Immature natural killer cell (primary cell): ENCODE measurements at regions not wholly inside any gene's neighbourhood (a gene's known extent, or its start where the extent isn't known, plus 50 kb on each side); places are given as distances from the start of the nearest gene placed in this dataset.

Experiments used
- DNase-seq, 3 donors: peaks; one replicate each; pipeline ENCODE4 v3.0.0; 2022; ENCODE audit warnings: mixed read lengths in 1 of 3
- H3K27ac Mint-ChIP-seq, 6 donors: one replicate each; pipeline ENCODE4 v1.8.0; 2020; ENCODE audit warnings: mixed read lengths in 6 of 6, mild to moderate bottlenecking in 5 of 6, inconsistent platforms in 4 of 6, moderate library complexity in 3 of 6
- H3K27me3 Mint-ChIP-seq, 3 donors: one replicate each; pipeline ENCODE4 v1.8.0; 2020 to 2021; ENCODE audit warnings: low read depth in 3 of 3, mild to moderate bottlenecking in 3 of 3, mixed read lengths in 3 of 3, moderate library complexity in 3 of 3, inconsistent platforms in 1 of 3
- H3K36me3 Mint-ChIP-seq, 3 donors: one replicate each; pipeline ENCODE4 v1.8.0; 2020; ENCODE audit warnings: mixed read lengths in 3 of 3, inconsistent platforms in 2 of 3, mild to moderate bottlenecking in 2 of 3
- H3K4me1 Mint-ChIP-seq, 2 donors: one replicate each; pipeline ENCODE4 v1.8.0; 2020; ENCODE audit warnings: inconsistent platforms in 2 of 2, mild to moderate bottlenecking in 2 of 2, mixed read lengths in 2 of 2, moderate library complexity in 1 of 2
- H3K4me3 Mint-ChIP-seq, 5 donors: one replicate each; pipeline ENCODE4 v1.8.0; 2020; ENCODE audit warnings: mild to moderate bottlenecking in 5 of 5, mixed read lengths in 5 of 5, inconsistent platforms in 3 of 5, moderate library complexity in 3 of 5
- H3K9me3 Mint-ChIP-seq, 6 donors: one replicate each; pipeline ENCODE4 v1.8.0; 2020; ENCODE audit warnings: mild to moderate bottlenecking in 6 of 6, mixed read lengths in 6 of 6, inconsistent platforms in 4 of 6, moderate library complexity in 3 of 6

DNA sequence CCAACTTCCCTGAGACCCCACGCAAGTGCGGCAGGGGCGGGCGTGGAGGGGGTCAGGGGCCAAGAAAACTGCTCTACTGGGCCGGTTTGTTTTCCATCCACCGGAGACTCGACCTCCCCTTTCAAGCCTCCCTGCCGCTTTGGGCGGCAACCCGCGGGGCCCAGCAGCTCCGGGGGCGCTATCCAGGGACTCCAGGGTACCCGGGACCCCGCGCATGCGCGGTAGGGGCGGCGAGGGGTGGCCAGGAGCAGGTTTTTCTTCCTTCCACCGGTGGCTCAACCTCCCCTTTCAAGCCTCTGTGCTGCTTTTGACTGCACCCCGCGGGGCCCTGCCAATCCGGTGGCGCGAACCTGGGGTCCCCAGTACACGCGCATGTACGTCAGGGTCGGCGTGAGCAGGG is 323.5 kb downstream of the ALG10 start:
- Mint-ChIP-seq H3K27me3 (no peaks in the 10 kb centered on the region), H3K4me3 (no peak overlapping the region), H3K9me3 (peaks cover 2 to 6% (median 5%) of the 10 kb centered on the region in 6 donors), H3K36me3 (no peaks in the 10 kb centered on the region), H3K4me1 (no peaks in the 10 kb centered on the region), H3K27ac (no peak overlapping the region)
- no peak for DNase-seq

DNA sequence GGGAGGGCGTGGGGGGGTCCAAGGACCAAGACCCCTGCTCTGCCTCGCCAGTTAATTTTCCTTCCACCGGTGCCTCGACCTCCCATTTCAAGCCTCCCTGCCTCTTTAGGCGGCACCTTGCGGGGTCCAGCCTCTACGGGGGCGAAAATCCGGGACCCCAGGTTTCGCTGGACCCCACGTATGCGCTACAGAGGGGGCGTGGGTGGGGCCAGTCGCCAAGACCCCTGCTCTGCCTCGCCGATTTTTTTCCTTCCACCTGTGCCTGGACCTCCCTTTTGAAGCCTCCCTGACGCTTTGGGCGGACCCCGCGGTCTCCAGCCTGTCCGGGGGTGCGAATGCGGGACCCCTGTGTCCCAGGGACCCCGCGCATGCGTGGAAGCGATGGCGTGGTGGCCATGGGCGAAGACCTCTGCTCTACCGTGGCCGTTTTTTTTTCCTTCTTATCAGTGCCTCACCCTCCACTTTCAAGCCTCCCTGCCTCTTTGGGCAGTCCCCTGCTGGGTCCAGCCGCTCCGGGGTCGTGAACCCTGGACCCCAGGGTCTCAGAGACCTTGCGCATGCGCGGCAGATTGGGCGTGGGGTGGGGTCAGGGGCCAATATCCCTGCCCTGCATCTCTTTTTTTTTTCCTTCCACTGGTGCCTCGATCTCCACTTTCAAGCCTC is 324.2 kb downstream of the ALG10 start:
- DNase-seq, result no peak
- H3K4me3 Mint-ChIP-seq, result no peak overlapping the region
- no peaks in the 10 kb centered on the region for H3K4me1 Mint-ChIP-seq
- H3K9me3 Mint-ChIP-seq, result peaks cover 2 to 6% (median 5%) of the 10 kb centered on the region in 6 donors
- no peak overlapping the region for H3K27ac Mint-ChIP-seq
- H3K36me3 Mint-ChIP-seq, result no peaks in the 10 kb centered on the region
- peaks cover 0 to 3% (median 0%) of the 10 kb centered on the region in 3 donors for H3K27me3 Mint-ChIP-seq

GRCh38 chr12:34347367-34347766 is 325.1 kb downstream of the ALG10 start:
- DNase-seq, result no peak
- Mint-ChIP-seq H3K4me3 (no peak overlapping the region), H3K4me1 (no peaks in the 10 kb centered on the region), H3K36me3 (no peaks in the 10 kb centered on the region), H3K27me3 (peaks cover 0 to 3% (median 0%) of the 10 kb centered on the region in 3 donors), H3K9me3 (peaks cover 0 to 6% (median 5%) of the 10 kb centered on the region in 6 donors), H3K27ac (no peak overlapping the region)

DNA sequence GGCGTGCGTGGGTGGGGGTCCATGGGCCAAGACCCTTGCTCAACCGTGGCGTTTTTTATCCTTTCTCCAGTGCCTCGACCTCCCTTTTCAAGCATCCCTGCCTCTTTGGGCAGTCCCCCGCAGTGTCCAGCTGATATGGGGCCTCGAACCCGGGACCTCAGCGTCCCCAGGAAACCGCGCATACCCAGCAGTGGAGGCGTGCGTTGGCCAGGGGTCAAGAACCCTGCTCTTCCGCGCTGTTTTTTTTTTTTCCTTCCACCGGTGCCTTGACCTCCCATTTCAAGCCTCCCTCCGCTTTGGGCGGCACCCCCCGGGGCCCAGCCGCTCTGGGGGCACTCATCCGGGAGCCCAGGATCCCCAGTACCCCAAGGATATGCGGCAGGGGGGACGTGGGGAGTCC is 325.8 kb downstream of the ALG10 start:
- Mint-ChIP-seq H3K27me3 (peaks cover 0 to 3% (median 0%) of the 10 kb centered on the region in 3 donors), H3K4me3 (no peak overlapping the region), H3K36me3 (no peaks in the 10 kb centered on the region), H3K9me3 (peaks cover 0 to 6% (median 6%) of the 10 kb centered on the region in 6 donors), H3K4me1 (no peaks in the 10 kb centered on the region), H3K27ac (no peak overlapping the region)
- DNase-seq, result no peak

GRCh38 chr12:34348836-34349672 is 326.8 kb downstream of the ALG10 start:
- DNase-seq, result no peak
- H3K9me3 Mint-ChIP-seq, result peaks cover 0 to 6% (median 5%) of the 10 kb centered on the region in 6 donors
- peaks cover 0 to 3% (median 0%) of the 10 kb centered on the region in 3 donors for H3K27me3 Mint-ChIP-seq
- H3K27ac Mint-ChIP-seq, result no peak overlapping the region
- no peaks in the 10 kb centered on the region for H3K36me3 Mint-ChIP-seq
- no peak overlapping the region for H3K4me3 Mint-ChIP-seq
- no peaks in the 10 kb centered on the region for H3K4me1 Mint-ChIP-seq

- H3K4me1 Mint-ChIP-seq, result no peaks in the 10 kb centered on the region
- peaks cover 0 to 6% (median 6%) of the 10 kb centered on the region in 6 donors for H3K9me3 Mint-ChIP-seq
- H3K36me3 Mint-ChIP-seq, result no peaks in the 10 kb centered on the region
- H3K27me3 Mint-ChIP-seq, result peaks cover 0 to 3% (median 0%) of the 10 kb centered on the region in 3 donors
- H3K4me3 Mint-ChIP-seq, result no peak overlapping the region
- DNase-seq, result no peak
- no peak overlapping the region for H3K27ac Mint-ChIP-seq
Observed at GRCh38 chr12:34349673-34349961, 327.3 kb downstream of the ALG10 start.

DNA sequence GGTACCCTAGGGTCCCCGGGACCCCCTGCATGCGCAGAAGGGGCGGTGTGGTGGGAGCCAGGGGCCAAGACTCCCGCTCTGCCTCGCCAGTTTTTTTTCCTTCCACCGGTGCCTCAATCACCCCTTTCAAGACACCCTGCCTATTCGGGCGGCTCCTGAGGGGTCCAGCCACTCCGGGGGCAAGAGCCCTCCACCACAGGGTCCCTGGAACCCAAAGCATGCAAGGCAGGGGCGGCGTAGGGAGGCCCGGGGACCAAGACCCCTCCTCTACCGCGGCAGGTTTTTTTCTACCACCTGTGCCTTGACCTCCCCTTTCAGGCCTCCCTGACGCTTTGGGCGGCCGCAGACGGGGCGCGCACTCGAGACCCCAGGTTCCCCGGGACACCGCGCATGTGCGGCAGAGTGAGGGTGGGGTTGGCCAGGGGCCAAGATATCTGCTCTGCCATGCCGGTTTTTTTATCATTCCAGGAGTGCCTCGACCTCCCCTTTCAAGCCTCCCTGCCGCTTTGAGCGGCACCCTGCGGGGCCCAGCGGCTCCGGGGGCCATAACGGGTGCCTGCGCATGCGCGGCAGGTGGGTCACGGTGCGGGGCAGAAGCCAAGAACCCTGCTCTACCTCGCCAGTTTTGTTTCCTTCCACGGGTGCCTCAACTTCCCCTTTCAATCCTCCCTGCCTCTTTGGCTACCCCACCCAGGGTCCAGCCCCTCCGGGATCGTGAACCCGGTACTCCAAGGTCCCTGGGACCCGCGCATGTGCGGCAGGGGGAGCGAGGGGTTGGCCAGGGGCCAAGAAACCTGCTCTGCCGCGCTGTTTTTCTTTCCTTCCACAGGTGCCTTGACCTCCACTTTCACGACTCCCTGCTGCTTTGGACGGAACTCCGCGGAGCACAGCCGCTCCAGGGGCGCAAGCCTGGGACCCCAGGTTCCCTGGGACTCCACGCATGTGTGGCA is 328.1 kb downstream of the ALG10 start:
- Mint-ChIP-seq H3K9me3 (peaks cover 1 to 9% (median 6%) of the 10 kb centered on the region in 6 donors), H3K27ac (no peak overlapping the region), H3K27me3 (peaks cover 0 to 3% (median 0%) of the 10 kb centered on the region in 3 donors), H3K4me3 (no peak overlapping the region), H3K4me1 (no peaks in the 10 kb centered on the region), H3K36me3 (no peaks in the 10 kb centered on the region)
- DNase-seq, result no peak

GRCh38 chr12:34352098-34352497 is 329.8 kb downstream of the ALG10 start:
- Mint-ChIP-seq H3K27ac (no peak overlapping the region), H3K4me1 (no peaks in the 10 kb centered on the region), H3K4me3 (no peak overlapping the region), H3K36me3 (no peaks in the 10 kb centered on the region), H3K9me3 (peaks cover 1 to 14% (median 6%) of the 10 kb centered on the region in 6 donors), H3K27me3 (peaks cover 0 to 3% (median 0%) of the 10 kb centered on the region in 3 donors)
- DNase-seq, result no peak

- H3K9me3 Mint-ChIP-seq, result peaks cover 0 to 16% (median 4%) of the 10 kb centered on the region in 6 donors
- H3K36me3 Mint-ChIP-seq, result no peaks in the 10 kb centered on the region
- H3K27me3 Mint-ChIP-seq, result peaks cover 0 to 5% (median 0%) of the 10 kb centered on the region in 3 donors
- H3K4me1 Mint-ChIP-seq, result no peaks in the 10 kb centered on the region
- no peak overlapping the region for H3K27ac Mint-ChIP-seq
- no peak for DNase-seq
- no peak overlapping the region for H3K4me3 Mint-ChIP-seq
Observed at GRCh38 chr12:34354239-34355200, 332.2 kb downstream of the ALG10 start.

DNA sequence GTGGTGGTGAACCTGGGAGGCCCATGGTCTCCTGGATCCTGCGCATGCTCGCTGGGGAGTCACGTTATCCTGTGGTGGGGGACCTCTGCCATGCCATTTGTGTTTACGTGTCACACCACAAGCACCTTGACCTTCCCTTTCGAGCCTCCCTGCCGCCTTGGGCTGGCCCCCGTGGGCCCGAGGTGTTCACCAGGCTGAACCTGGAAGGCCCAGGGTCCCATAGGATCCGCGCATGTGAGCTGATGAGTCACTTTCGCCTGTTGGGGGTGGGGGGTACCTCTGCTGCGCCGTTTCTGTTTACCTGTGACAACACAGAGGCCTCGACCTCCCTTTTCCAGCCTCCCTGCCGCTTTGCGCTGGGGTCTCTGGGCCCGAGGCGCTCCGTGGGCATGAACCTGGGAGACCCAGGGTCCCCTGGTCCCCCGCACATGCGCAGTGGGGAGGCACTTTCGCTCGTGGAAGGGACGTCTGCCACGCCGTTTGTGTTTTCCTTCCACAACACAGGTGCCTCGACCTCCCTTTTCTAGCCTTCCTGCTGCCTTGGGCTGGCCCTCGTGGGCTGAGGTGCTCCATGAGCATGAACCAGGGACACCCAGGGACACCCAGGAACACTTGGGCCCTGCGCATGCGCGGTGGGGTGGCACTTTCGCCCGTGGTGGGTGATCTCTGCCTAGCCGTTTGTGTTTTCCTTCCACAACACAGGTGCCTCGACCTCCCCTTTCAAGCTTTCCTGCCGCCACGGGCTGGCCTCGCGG is 334.1 kb downstream of the ALG10 start:
- Mint-ChIP-seq H3K27ac (no peak overlapping the region), H3K36me3 (no peaks in the 10 kb centered on the region), H3K4me1 (no peaks in the 10 kb centered on the region), H3K4me3 (no peak overlapping the region), H3K9me3 (peaks cover 2 to 14% (median 7%) of the 10 kb centered on the region in 6 donors), H3K27me3 (peaks cover 0 to 2% (median 0%) of the 10 kb centered on the region in 3 donors)
- no peak for DNase-seq

DNA sequence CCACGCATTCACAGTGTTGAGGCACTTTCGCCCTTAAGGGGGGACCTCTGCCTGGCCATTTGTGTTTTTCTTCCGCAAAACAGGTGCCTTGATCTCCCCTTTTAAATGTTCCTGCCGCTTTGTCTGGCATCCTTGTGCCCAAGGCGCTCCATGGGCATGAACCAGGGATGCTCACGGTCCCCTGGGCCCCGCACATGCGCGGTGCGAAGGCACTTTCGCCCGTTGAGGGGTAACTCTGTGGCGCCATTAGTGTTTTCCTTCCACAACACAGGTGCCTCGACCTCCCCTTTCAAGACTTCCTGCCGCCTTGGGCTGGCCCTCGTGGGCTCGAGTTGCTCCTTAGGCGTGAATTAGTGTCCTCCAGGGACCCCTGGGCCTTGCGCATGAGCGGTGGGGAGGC is 335.5 kb downstream of the ALG10 start:
- no peak overlapping the region for H3K27ac Mint-ChIP-seq

GRCh38 chr12:34358198-34358597 is 335.9 kb downstream of the ALG10 start:
- Mint-ChIP-seq H3K4me3 (no peak overlapping the region), H3K27me3 (peaks cover 0 to 2% (median 0%) of the 10 kb centered on the region in 3 donors), H3K36me3 (no peaks in the 10 kb centered on the region), H3K27ac (no peak overlapping the region), H3K9me3 (peaks cover 6 to 18% (median 10%) of the 10 kb centered on the region in 6 donors), H3K4me1 (no peaks in the 10 kb centered on the region)
- no peak for DNase-seq

More for the DNA sequence above, 335.5 kb downstream of the ALG10 start:
- Mint-ChIP-seq H3K9me3 (peaks cover 6 to 16% (median 10%) of the 10 kb centered on the region in 6 donors), H3K4me3 (no peak overlapping the region), H3K4me1 (no peaks in the 10 kb centered on the region), H3K36me3 (no peaks in the 10 kb centered on the region), H3K27me3 (peaks cover 0 to 2% (median 0%) of the 10 kb centered on the region in 3 donors)
- DNase-seq, result no peak
